ENCODE measurements at regions not wholly inside any gene's neighbourhood (a gene's known extent, or its start where the extent isn't known, plus 50 kb on each side); places are given as distances from the start of the nearest gene placed in this dataset.

- DNase-seq = no peak
These were observed 584.0 kb upstream of the ZNF385D start for GRCh38 chr3:22334996-22335395.

- no peak for DNase-seq
These were observed 598.3 kb upstream of the ZNF385D start for GRCh38 chr3:22349215-22349851.

GRCh38 chr3:22351806-22352205 lies 600.8 kb upstream of the ZNF385D start:
- DNase-seq = no peak

- DNase-seq = no peak
These were observed 602.1 kb upstream of the ZNF385D start for GRCh38 chr3:22353126-22353525.

GRCh38 chr3:22358334-22358733 lies 607.3 kb upstream of the ZNF385D start:
- no peak for DNase-seq

- DNase-seq = no peak
These were observed 609.2 kb upstream of the ZNF385D start for GRCh38 chr3:22360164-22360563.

- DNase-seq = no peak
These were observed 610.0 kb upstream of the ZNF385D start for GRCh38 chr3:22360970-22361369.

GRCh38 chr3:22361521-22361920 lies 610.5 kb upstream of the ZNF385D start:
- no peak for DNase-seq

GRCh38 chr3:22364851-22365250 lies 613.8 kb upstream of the ZNF385D start:
- DNase-seq = no peak

- no peak for DNase-seq
These were observed 615.8 kb upstream of the ZNF385D start for GRCh38 chr3:22366781-22367180.

GRCh38 chr3:22371036-22371435 lies 620.0 kb upstream of the ZNF385D start:
- no peak for DNase-seq

GRCh38 chr3:22371607-22372291 lies 620.7 kb upstream of the ZNF385D start:
- DNase-seq = no peak

GRCh38 chr3:22372292-22373062 lies 621.5 kb upstream of the ZNF385D start:
- DNase-seq = no peak

- no peak for DNase-seq
These were observed 622.2 kb upstream of the ZNF385D start for GRCh38 chr3:22373182-22373581.

- DNase-seq = no peak
These were observed 622.8 kb upstream of the ZNF385D start for GRCh38 chr3:22373827-22374226.

- DNase-seq = no peak
These were observed 626.4 kb upstream of the ZNF385D start for GRCh38 chr3:22377421-22377820.

GRCh38 chr3:22378869-22379268 lies 627.9 kb upstream of the ZNF385D start:
- DNase-seq = no peak

GRCh38 chr3:22380253-22380652 lies 629.2 kb upstream of the ZNF385D start:
- DNase-seq = no peak

- DNase-seq = peak in 1 of 2 experiments; percentile 15
These were observed 630.6 kb upstream of the ZNF385D start for GRCh38 chr3:22381564-22381963.

- no peak for DNase-seq
These were observed 632.3 kb upstream of the ZNF385D start for GRCh38 chr3:22383285-22383684.

- DNase-seq = no peak
These were observed 635.1 kb upstream of the ZNF385D start for GRCh38 chr3:22386107-22386506.

GRCh38 chr3:22392286-22392685 lies 641.3 kb upstream of the ZNF385D start:
- no peak for DNase-seq

GRCh38 chr3:22392859-22393258 lies 641.8 kb upstream of the ZNF385D start:
- DNase-seq = no peak

GRCh38 chr3:22399566-22399965 lies 648.6 kb upstream of the ZNF385D start:
- DNase-seq = no peak
